Activated T-cell treated with anti-CD3 and anti-CD28 coated beads for 1 hour (primary cell): ENCODE measurements at regions not wholly inside any gene's neighbourhood (a gene's known extent, or its start where the extent isn't known, plus 50 kb on each side); places are given as distances from the start of the nearest gene placed in this dataset.
"Not testable (repeated sequence)": the region's sequence is repeated elsewhere in the genome, so short reads cannot be mapped to it uniquely, and the experiment has no call there.

Experiments used
- DNase-seq: peaks from one replicate; pipeline ENCODE4 v3.0.0-alpha.2; 2020; ENCODE audit warnings: low read depth

DNA sequence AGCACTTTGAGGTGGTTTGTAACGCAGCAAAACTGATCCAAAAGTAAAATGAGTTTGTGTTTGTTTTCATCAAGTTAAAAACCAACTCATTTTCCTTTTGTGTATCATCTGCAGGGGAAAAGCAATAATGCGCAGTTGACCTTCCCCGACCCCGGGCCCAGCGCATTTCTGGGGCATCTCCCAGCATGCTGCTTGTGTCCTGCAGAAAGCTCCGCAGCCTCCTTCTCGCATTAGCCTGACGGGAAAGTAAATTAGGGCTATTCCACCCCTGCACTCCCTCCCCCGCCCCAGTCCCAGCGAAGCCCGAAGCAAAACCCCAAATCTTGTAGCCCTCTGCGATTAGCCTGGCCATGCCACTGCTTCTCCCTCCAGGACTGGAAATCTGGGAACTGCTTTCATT lies 82.0 kb upstream of the PPM1B start:
- no peak for DNase-seq

DNA sequence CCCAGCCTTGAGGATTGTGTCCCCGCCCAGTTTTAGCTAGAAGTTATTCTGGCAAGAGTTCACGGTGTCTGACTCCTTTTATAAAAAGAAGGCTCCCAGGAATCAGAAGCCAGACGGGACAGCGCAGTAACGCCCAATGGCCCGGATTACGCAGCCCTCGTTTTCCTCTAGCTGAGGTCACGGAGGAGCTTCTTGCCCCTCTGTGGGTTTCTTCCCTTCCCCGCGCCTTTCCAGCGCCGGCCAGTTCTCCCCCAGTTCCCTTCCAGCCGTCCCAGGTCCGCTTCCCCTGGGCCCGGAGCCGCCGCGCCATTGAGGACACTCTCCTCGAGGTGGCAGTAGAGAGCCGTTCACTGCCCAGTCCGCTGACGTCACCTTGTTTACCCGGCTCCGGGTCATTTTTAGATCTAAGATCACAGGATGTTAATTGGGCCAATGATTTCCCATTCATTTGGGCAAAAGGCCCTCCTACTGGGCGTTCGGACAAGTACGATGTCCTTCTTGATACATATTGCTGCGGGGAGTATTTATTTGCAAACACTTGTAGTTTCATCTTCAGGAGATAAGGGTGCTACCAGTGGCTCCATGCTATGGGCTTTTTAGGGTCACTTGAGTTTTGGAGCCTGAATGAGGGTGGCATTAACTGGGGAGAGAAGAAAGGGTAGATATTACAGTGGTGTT lies 81.5 kb upstream of the PPM1B start:
- peak; percentile 82 for DNase-seq

DNA sequence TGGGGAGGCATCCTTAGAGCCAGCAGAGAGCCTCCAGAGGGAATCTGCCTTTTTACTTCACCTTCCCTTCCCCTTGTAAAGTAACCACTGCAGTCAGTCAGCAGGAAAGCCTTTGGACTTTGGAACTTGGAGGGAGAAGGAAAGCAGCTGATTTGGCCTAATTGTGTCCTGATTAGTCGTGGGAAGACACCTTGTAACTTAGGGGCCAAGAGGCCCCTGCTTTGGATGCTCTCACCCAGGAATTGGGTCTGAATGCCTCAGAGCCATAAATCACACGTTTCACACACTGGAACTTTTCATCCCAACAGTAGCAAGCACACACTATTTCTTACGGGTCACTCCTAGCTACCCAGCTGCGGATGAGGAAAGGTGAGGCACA lies 81.0 kb upstream of the PPM1B start:
- no peak for DNase-seq

DNA sequence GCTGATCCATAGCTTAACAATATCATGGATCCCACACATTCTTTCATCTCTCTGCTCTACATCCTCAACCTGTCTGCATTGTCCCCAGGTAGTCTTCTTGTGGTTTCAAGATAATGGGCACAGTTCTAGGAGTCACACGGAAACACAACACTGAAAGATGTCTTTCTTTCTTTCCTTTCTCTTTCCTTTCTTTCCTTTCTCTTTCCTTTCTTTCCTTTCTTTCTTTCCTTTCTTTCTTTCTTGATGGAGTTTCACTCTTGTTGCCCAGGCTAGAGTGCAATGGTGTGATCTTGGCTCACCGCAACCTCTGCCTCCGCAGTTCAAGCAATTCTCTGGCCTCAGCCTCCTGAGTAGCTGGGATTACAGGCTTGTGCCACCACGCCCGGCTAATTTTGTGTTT lies 76.2 kb upstream of the PPM1B start:
- not testable (repeated sequence) for DNase-seq

DNA sequence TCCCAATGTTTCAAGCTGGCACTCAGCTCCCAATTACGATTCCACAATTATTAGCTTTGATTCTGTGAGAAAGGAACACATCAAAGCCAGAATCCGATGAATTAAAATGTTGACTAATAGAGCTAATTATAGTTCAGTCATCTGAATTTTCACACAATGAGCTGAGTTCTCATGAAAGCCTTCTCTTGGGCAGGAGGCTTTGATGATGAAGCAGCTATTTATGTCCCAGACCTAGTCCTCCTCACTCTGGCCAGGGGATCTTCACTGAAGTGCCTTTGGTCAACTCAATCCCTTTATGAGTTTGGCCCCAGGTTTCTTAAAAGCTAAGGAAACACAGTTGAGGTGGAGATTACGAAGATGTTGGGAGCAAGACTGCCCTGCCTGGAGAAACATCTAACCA lies 74.7 kb upstream of the PPM1B start:
- no peak for DNase-seq

DNA sequence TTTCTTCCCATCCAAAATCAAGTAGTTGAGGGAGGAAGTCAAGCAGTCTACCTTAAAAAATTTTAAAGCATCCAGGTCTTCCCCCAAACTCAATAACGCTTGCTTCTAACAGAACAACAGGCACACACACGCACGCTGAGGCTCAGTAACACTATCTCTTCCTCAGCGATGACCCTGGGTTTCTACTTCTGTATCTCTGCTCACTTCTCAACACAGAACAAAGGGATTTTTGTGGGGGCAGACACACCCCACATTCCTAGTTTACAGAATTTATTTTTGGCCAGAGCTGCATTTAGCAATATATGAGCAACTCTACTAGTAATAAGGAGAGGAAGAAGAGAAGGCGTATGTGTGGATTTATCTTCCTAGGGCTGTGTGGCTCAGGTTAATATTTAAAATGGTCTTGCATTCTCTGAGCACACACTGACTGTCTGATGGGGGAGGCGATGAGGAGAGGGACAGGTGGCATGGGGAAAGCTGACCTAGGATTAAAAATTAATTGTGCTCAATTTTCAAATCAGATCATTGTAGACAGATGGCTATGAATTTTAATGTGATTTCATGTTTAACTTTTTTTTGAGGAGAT lies 71.3 kb upstream of the PPM1B start:
- no peak for DNase-seq

DNA sequence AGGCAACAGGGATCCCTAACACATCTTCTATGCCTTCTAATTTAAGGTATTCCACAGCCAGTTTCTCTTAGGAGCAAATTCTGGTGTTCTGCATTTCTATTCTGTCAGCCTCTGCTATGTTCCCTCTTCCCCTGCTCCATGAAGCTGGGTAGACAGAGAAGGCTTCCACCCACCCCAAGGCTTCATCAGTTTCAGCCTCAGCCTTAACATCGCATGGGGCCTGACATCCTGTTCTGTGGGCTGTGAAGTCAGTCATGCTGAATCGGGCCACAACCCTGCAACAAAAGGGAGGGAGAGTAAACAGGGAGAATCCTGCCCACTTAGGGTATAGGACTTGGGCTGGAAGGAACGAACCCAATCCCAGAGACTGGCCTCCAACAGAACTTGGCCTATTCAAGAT lies 70.6 kb upstream of the PPM1B start:
- no peak for DNase-seq

DNA sequence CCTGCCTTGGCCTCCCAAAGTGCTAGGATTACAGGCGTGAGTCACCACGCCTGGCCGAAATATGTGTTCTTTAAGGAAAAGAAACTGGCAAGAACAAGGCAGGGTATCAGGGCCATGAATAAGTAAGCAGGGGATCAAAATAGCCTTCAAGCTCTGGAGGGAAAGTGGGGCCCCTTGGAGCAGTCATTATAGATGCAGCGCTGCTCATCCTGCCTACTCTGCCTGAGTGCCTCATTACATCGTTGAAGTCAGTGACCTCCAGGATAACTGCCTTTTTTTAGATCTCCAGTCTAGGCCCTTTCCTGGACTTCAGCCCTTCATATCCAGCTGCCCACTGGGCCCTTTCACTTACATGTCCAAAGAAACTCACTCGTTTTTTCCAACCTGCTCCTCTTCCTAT lies 69.8 kb upstream of the PPM1B start:
- no peak for DNase-seq

DNA sequence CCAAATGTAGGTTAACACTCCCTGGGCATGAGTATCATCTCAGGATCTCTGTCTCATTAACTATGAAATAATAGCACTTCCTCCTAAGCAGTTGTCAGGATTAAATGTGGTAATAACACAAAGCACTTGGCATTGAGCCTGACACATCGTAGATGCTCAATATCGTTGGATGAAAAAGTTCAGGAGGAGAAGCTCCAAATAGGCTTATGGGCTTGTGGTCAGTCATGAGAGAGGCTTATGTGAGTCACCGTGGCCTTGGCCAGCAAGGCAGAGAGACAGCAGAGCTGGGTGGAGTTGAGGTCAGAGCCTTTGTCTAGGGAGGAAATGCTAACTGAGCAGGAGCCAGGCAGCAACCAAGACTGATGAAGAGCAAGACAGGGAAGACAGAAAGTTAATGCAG lies 68.3 kb upstream of the PPM1B start:
- no peak for DNase-seq

DNA sequence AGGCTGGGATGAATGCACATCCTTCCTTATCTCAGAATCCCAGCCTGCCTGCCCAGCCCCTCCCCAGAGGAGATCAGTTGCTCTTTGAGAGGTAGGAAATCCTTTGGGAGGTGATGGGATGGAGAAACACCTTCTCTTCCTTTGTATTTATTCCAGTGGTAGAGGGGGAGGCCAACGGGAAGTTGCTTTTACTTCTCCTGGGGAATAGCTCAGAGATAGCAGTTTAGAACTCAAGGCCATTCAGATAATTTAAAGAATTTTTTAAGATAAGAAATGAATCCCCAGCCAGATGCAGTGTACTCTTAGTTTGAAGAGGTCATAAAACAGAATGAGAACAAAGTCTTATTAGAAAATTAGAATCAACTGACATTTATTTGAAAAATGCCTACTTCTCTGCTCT lies 67.4 kb upstream of the PPM1B start:
- no peak for DNase-seq

DNA sequence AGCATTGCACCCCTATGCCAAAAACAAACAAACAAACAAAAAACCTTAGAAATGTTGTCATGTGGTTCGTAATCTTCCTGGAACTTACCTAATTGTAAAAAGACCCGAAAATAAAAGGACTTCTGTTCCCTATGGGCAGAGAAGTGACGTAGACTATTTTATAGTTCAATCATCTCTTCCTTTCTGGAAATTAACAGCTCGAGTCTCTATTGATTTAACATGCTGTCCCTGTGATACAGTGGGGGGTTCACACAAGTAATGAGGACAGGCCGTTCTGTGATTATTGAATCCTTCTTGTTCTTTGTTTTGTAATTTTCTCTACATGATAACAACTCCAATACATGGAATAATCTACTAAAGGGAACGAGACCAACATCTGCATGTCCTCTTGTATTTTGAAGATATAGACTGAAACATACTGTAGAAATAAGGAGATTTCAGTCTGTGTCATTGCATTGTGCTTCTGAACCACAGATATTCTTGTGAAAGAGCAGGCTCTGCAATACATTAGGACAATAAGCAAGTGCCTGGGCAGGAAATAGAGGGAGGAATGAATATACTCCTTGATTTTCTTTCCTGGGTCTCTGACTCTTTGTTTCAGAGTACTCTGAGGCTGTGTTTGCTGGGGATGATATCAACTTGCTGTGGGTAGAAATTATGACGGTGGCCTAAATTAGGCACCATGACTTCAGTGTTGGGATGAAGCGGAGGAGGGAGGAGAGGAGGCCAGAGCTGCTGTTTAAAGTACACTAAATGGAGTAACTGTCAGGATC lies 65.7 kb upstream of the PPM1B start:
- no peak for DNase-seq

DNA sequence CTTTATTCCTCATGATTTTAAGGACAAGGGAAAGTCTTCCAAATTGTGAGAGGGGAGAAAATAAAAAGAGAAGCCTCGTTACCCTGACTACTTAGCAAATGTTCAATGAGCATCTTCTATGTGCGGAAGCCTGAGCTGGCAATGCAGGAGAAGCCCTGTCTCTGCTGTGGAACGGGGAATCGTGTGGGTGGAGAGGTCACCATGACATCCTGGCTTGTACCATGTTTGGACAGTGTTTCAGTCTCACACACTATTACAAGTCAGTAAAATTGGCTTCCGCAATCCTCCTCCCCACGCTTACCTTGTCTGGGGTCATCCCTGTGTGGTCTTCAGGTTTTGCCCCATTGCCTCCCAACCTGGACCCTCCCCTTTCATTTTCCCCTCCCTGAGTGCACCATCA lies 65.0 kb upstream of the PPM1B start:
- DNase-seq, result no peak

DNA sequence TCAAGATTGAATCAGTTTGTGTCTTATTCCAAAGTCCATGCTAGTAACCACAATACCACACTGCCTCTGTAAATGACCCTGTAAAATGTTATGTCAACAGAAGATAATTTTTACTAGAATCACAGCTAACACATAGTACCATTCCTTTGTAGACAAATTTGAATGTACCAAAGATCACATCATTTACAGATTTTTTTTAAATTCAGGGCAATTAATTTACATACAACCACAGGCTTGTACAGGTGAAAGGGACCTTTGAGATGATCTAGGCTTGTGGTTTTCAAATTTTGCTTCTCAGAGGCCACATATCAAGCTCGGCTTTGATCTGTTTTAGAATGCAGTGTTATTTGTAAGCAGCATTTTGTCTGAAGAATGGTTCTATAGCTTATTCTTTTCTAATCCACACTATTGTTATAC lies 63.8 kb upstream of the PPM1B start:
- DNase-seq, result no peak

DNA sequence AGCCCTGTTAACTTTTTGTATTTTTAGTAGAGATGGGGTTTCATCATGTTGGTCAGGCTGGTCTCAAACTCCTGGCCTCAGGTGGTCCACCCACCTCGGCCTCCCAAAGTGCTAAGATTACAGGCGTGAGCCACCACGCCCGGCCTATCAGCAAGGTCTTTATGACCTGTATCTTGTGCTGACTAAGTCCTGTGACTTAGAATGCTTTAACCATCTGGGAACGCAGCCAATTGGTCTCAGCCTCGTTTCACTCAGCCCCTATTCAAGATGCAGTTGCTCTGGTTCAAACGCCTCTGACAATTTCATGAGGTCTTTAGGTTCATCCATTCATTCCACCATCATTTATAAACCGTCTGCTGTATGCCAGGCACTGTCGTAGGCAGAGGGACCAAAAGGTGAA lies 62.2 kb upstream of the PPM1B start:
- DNase-seq, result not testable (repeated sequence)

DNA sequence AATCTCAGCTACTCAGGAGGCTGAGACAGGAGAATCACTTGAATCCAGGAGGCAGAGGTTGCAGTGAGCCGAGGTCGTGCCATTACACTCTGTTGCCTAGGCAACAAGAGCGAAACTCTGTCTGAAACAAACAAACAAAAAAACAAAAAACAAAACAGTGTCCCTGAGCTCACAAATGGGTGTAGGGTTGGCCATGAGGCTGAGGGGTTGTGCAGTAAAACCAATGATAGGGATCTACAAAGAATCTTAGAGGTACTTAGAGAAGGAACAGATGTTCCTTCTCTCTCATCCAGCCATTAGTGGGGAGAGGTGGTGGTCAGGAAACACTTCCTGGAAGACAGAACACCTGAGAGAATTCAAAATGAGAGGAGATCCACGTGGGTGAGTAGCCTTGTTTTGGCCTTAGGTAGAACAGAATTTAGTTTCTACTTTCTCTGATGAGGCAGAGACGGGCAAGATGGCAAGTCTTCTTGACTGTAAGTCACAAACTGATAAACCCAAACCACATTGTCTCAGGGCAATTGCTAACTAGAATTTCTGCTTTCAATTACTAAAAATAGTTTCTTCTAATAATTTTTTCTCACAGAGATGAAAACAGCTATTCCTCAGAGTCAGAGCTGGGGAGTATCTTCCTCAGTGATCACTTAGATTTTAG lies 61.5 kb upstream of the PPM1B start:
- DNase-seq, result no peak

DNA sequence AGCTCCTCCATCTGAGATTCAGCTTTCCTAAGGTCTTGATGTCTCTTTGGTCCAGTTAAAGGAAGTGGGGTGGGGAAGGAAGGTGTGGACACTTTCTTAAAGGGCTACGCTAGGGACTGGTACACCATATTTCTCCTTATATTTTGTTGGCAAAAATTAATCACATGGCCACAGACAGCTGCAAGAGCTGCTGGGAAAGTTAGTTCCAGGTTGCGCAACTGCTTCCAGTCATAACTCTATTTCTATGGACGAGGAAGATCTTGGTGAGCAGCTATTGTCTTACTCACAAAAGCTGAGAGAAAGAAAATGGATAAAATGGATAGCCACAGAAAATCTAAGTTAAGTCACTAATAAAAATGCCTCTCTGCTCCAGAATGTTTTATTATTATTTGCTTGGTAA lies 60.7 kb upstream of the PPM1B start:
- DNase-seq, result no peak

DNA sequence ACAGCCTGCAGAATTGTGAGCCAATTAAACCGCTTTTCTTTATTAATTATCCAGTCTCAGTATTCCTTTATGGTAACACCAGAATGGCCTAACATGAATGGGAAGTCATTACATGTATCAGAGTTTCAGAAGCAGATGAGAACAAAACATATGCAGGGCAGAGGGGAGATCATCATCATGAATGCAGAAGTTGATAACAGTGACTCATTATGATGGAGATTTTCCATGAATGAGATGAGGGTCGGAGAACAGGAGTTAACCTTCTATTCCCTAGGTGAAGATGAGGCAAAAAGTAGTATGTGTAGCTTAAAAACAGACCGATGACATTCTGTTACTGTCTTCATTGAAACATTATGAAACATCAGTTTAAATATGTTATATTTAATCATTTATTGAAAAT lies 59.5 kb upstream of the PPM1B start:
- DNase-seq, result no peak

DNA sequence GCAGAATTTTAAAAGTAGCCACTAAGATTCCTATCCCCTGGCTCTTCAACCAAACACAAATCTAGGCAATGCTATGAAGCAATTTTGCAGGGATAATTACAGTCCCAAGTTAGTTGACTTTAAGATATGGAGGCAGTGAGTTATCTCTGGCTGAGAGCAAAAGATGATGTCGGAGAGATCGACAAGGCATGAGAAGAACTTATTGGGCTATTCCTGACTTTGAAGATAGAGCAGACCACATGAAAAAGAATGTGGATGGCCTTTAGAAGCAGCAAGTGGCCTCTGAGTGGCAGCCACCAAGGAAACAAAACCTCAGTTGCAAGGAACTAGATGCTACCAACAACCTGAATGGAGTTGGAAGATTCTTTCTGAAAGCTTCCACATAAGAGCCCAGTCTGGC lies 58.2 kb upstream of the PPM1B start:
- no peak for DNase-seq

DNA sequence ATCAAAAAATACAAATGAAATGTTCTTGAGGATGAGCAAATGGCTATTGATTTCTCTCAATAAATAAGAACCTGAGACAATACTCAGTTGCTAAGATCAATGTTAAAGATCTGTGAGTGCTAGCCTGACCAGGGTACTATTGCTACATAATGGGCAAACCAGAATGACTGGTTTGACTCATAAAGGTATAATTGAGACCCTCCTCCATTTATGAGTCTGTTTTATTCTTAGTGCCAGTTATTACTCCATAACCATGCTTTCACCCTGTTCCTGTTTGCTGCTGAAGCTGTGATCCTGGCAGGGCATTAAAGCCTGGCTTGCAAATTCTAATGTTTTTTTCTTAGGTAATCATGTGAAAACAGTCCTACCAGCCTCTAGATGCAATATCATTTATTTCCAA lies 56.6 kb upstream of the PPM1B start:
- no peak for DNase-seq

DNA sequence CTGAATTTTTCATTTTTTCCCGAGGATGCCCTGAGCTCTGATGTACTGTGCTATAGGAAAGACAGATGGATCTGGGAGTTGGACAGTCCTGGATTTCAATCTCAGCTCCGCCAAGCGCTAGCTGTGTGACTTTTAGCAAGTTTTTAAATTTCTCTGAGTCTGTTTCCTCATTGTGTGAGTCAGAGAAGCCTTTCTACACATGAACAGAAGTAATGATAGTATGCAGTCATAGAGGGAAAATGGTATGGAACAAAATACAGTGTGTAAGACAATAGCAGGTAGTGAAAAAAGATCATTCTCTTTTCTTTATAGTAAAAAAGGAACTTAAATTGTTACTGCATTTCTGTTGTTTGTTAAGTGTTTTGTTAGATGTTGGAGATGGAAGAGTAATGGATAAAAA lies 52.4 kb upstream of the PPM1B start:
- DNase-seq, result no peak

DNA sequence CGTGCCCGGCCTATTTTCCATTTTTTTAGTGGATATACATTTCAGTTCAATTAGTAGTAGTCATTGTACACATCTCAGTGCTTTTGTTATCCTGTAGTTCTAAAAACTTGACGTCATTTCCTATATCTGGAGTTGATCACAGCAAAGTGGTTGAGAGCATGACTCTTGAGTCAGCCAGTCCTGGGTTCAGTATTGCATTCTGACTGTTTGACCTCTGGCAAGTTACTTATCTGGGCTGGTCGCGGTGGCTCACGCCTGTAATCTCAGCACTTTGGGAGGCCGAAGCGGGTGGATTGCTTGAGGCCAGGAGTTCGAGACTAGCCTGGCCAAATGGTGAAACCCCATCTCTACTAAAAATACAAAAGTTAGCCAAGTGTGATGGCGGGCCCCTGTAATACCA lies 50.4 kb upstream of the PPM1B start:
- no peak for DNase-seq
